GM12878 (cell line): ENCODE measurements at regions not wholly inside any gene's neighbourhood (a gene's known extent, or its start where the extent isn't known, plus 50 kb on each side); places are given as distances from the start of the nearest gene placed in this dataset.

Experiments
- ATAC-seq: fragments of 200-7000 bp; cut with Tn5 transposase; 3 replicates; pipeline ENCODE4 v1.9.1; 2020; ENCODE audit warnings: mild to moderate bottlenecking, moderate library complexity
- BruUV-seq: library from RNA; stranded (reverse); fragments of 400-500 nt; replicated peaks from 2 replicates; lab custom pipeline; 2021; lab: Mats Ljungman, UMichigan
- CTCF ChIA-PET: fragments of 300-600 bp; sonication (Branson Sonifier 250); formaldehyde crosslinking; extraction: SDS; loops from one replicate; lab custom pipeline; 2021; ENCODE audit warnings: inconsistent platforms; lab: Yijun Ruan, JAX
- POLR2A ChIA-PET: fragments of 350-600 bp; formaldehyde crosslinking; extraction: SDS; loops from one replicate; lab custom pipeline; 2021; ENCODE audit warnings: inconsistent platforms; lab: Charles Lee
- RAD21 ChIA-PET: fragments of 300-600 bp; sonication (Branson Sonifier 250); formaldehyde crosslinking; loops from one replicate; lab custom pipeline; 2023; ENCODE audit warnings: antibody characterized with exemption; ENCODE audit not compliant: unreplicated experiment; lab: Charles Lee
- SMC1A ChIA-PET: fragments of 300-600 bp; sonication (Branson Sonifier 250); formaldehyde crosslinking; loops from one replicate; lab custom pipeline; 2023; ENCODE audit not compliant: unreplicated experiment, uncharacterized antibody; lab: Charles Lee
- DNase-seq: peaks from one replicate; pipeline ENCODE4 v3.0.0-alpha.2; 2011; ENCODE audit warnings: low read depth, low spot score
- FAIRE-seq: peaks from 3 replicates; lab custom pipeline; 2011; peaks lifted over from hg19 to GRCh38; lab: Jason Lieb, UNC
- H2AFZ ChIP-seq: 2 replicates; pipeline ENCODE4 v1.6.0; 2011; ENCODE audit warnings: low read depth, low read length, control low read depth; ENCODE audit not compliant: control insufficient read depth
- H3K27ac ChIP-seq: 2 replicates; pipeline ENCODE4 v1.5.1; 2011; ENCODE audit warnings: control low read depth; ENCODE audit not compliant: control insufficient read depth, insufficient read depth
- H3K27me3 ChIP-seq, 2 experiments: replicated peaks in 1 of 2; 2 replicates each; pipeline versions ENCODE4 v1.6.0 to v1.6.1; 2011; ENCODE audit warnings: low read length in 1 of 2; ENCODE audit not compliant: control insufficient read depth in 2 of 2, insufficient read depth in 2 of 2
- H3K36me3 ChIP-seq, 2 experiments: 2 replicates each; pipeline ENCODE4 v1.5.1; 2011; ENCODE audit warnings: low read length in 1 of 2; ENCODE audit not compliant: control insufficient read depth in 2 of 2, insufficient read depth in 2 of 2
- H3K4me1 ChIP-seq: 2 replicates; pipeline ENCODE4 v1.6.1; 2011; ENCODE audit warnings: mild to moderate bottlenecking, low read length, moderate library complexity, mixed read lengths; ENCODE audit not compliant: control insufficient read depth, insufficient read depth
- H3K4me2 ChIP-seq: 2 replicates; pipeline ENCODE4 v1.6.0; 2011; ENCODE audit warnings: control low read depth; ENCODE audit not compliant: control insufficient read depth, insufficient read depth
- H3K4me3 ChIP-seq: fragments of 200-600 bp; sonication (generic); 2 replicates; pipeline ENCODE4 v1.5.1; 2016
- H3K79me2 ChIP-seq: 2 replicates; pipeline ENCODE4 v1.6.0; 2011; ENCODE audit warnings: low read length; ENCODE audit not compliant: control insufficient read depth, insufficient read depth
- H3K9ac ChIP-seq: 2 replicates; pipeline ENCODE4 v1.8.0; 2011; ENCODE audit warnings: low read length, control low read depth, mixed read lengths; ENCODE audit not compliant: control insufficient read depth, insufficient read depth
- H3K9me3 ChIP-seq: replicated peaks from 3 replicates; pipeline ENCODE4 v1.5.1; 2011; ENCODE audit warnings: mild to moderate bottlenecking, low read length; ENCODE audit not compliant: control insufficient read depth, insufficient read depth
- H4K20me1 ChIP-seq: 2 replicates; pipeline ENCODE4 v1.6.0; 2011; ENCODE audit not compliant: control insufficient read depth, insufficient read depth
- CREM ChIP-seq: IDR thresholded peaks from 2 replicates; pipeline ENCODE4 v1.6.1; 2014; ENCODE audit warnings: antibody characterized with exemption, low read depth
- EZH2 ChIP-seq: IDR thresholded peaks from 2 replicates; pipeline ENCODE4 v1.6.1; 2012; ENCODE audit warnings: low read depth, mild to moderate bottlenecking, control low read depth, inconsistent platforms, low read length, borderline replicate concordance; ENCODE audit not compliant: control insufficient read depth
- IKZF1 ChIP-seq: fragments of 450-650 bp; conservative IDR thresholded peaks from 2 replicates; pipeline ENCODE4 v1.6.1; 2017; ENCODE audit warnings: antibody characterized with exemption, mild to moderate bottlenecking
- IKZF2 ChIP-seq, 2 experiments: fragments of 450-650 bp; IDR thresholded peaks; 2 replicates each; pipeline ENCODE4 v1.6.1; 2017; ENCODE audit warnings: mild to moderate bottlenecking in 2 of 2, moderate library complexity in 2 of 2
- RBBP5 ChIP-seq: fragments of 200-600 bp; sonication (generic); conservative IDR thresholded peaks from 2 replicates; pipeline ENCODE4 v1.6.1; 2016
- TCF3 ChIP-seq: IDR thresholded peaks from 2 replicates; pipeline ENCODE4 v1.6.1; 2012; ENCODE audit warnings: low read depth, mild to moderate bottlenecking, low read length, borderline replicate concordance; ENCODE audit not compliant: insufficient read depth
- WRNIP1 ChIP-seq: IDR thresholded peaks from 2 replicates; pipeline ENCODE4 v1.6.1; 2011; ENCODE audit warnings: low read depth, low read length, improper control_type of control experiment, borderline replicate concordance
- ZNF622 ChIP-seq: fragments of 450-650 bp; IDR thresholded peaks from 2 replicates; pipeline ENCODE4 v1.6.1; 2017; ENCODE audit warnings: mild to moderate bottlenecking, inconsistent platforms
- WGBS: methylation state at CpG from one replicate; pipeline ENCODE4 v1.1.6; 2016; ENCODE audit warnings: low lambda C conversion rate; ENCODE audit not compliant: insufficient replicate concordance, insufficient coverage; ENCODE audit errors: missing lambda C conversion rate; 5-methylcytosine and 5-hydroxymethylcytosine counted together
- in situ Hi-C: fragments of 300-500 bp; cut with MboI; formaldehyde crosslinking; loops from 9 replicates; pipeline ENCODE4 v1.14.3; 2018; ENCODE audit warnings: mixed read lengths
- intact Hi-C: fragments of 100-400 bp; cut with micrococcal nuclease; formaldehyde crosslinking; loops from one replicate; pipeline ENCODE4 v1.14.2; 2022; ENCODE audit not compliant: unreplicated experiment
- TF ChIP-seq, protein P1 (sequence below): IDR thresholded peaks from 2 replicates; pipeline ENCODE4 v1.6.1; 2012; ENCODE audit warnings: low read depth, low read length, improper control_type of control experiment
- TF ChIP-seq, protein P2 (sequence below): fragments of 450-650 bp; IDR thresholded peaks from 2 replicates; pipeline ENCODE4 v1.6.1; 2017; ENCODE audit warnings: low read depth, mild to moderate bottlenecking, moderate library complexity
- TF ChIP-seq, protein P3 (sequence below): IDR thresholded peaks from 2 replicates; pipeline ENCODE4 v1.6.1; 2011; ENCODE audit warnings: low read depth, mild to moderate bottlenecking, low read length, moderate library complexity, borderline replicate concordance; ENCODE audit errors: extremely low read depth

DNA sequence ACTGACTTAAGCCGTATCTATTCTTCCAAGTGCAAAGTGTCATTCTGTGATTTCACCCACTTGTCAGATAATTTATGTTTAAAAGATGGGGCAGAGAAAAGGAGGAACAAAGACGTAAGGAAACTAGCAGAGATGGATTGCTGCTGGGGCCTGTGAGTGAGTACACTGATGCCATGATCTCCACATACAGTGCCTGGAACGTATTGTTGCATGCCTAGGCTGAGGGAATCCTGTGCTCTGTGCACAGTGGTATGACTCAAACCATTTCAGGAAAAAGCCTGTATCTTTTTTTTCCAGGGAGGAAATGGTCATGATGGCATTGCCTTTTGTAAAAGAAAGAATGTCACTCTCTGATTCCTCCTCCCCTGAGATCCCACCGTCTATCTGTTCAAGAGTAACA lies 359.5 kb upstream of the ADAMTS16 start:
- intact Hi-C loops: no loop called here
- Histone ChIP-seq H3K4me2 (no peak overlapping the region), H3K79me2 (no peaks in the 10 kb centered on the region), H3K4me1 (no peaks in the 10 kb centered on the region), H3K27me3 (no peaks in the 10 kb centered on the region), H3K27ac (no peak overlapping the region), H3K4me3 (no peak overlapping the region), H3K36me3 (no peaks in the 10 kb centered on the region), H2AFZ (no peak overlapping the region), H3K9me3 (no peaks in the 10 kb centered on the region; the same call in 2 of the 3 replicates), H3K9ac (no peak overlapping the region), H4K20me1 (no peaks in the 10 kb centered on the region)
- WGBS: 45% methylated on average over 4 of the region's 4 CpGs
- in situ Hi-C loops: no loop called here
- no TSS peak for BruUV-seq
- FAIRE-seq (no peak), ATAC-seq (no peak), DNase-seq (no peak)
- RAD21 ChIA-PET: no interaction called here
- CTCF ChIA-PET: no interaction called here
- SMC1A ChIA-PET: no interaction called here
- POLR2A ChIA-PET: no interaction called here
- no peak for TF ChIP-seq IKZF1
- no peak for TF ChIP-seq CREM
- TF ChIP-seq ZNF622: no peak
- no peak for TF ChIP-seq RBBP5
- no peak for TF ChIP-seq WRNIP1
- TF ChIP-seq, protein P1, sequence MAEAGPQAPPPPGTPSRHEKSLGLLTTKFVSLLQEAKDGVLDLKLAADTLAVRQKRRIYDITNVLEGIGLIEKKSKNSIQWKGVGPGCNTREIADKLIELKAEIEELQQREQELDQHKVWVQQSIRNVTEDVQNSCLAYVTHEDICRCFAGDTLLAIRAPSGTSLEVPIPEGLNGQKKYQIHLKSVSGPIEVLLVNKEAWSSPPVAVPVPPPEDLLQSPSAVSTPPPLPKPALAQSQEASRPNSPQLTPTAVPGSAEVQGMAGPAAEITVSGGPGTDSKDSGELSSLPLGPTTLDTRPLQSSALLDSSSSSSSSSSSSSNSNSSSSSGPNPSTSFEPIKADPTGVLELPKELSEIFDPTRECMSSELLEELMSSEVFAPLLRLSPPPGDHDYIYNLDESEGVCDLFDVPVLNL: no peak
- TF ChIP-seq, protein P2, sequence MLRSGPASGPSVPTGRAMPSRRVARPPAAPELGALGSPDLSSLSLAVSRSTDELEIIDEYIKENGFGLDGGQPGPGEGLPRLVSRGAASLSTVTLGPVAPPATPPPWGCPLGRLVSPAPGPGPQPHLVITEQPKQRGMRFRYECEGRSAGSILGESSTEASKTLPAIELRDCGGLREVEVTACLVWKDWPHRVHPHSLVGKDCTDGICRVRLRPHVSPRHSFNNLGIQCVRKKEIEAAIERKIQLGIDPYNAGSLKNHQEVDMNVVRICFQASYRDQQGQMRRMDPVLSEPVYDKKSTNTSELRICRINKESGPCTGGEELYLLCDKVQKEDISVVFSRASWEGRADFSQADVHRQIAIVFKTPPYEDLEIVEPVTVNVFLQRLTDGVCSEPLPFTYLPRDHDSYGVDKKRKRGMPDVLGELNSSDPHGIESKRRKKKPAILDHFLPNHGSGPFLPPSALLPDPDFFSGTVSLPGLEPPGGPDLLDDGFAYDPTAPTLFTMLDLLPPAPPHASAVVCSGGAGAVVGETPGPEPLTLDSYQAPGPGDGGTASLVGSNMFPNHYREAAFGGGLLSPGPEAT: no peak
- TF ChIP-seq, protein P3, sequence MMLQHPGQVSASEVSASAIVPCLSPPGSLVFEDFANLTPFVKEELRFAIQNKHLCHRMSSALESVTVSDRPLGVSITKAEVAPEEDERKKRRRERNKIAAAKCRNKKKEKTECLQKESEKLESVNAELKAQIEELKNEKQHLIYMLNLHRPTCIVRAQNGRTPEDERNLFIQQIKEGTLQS: no peak
- TF ChIP-seq TCF3: no peak
- TF ChIP-seq IKZF2 (IDR thresholded peaks at IDR 0.05): no peak
- no peak for TF ChIP-seq EZH2
